HG02798 (cell line): ENCODE measurements at regions not wholly inside any gene's neighbourhood (a gene's known extent, or its start where the extent isn't known, plus 50 kb on each side); places are given as distances from the start of the nearest gene placed in this dataset.

Experiments used
- ATAC-seq: cut with Tn5 transposase; IDR thresholded peaks from one replicate; pipeline ENCODE4 v1.9.1; 2021; ENCODE audit warnings: mild to moderate bottlenecking; ENCODE audit not compliant: unreplicated experiment, poor library complexity

DNA sequence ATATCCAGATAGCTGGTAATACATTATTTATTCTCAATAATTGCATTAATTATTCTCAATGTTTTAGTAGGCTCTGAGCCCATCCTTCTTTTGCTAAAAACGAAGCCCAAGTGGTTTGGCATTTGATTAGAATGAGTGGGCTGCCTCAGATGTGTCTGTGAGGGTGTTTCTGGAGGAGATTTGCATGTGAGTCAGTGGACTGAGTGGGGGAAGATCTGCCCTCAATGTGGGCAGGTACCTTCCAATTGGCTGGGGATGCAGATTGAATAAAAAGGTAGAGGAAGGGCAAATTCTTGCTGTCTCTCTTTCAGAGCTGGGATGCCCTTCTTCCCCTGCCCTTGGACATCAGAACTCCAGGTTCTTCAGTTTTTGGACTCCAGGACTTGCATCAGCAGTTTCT is 290.6 kb upstream of the SMIM30 start:
- ATAC-seq: no peak

DNA sequence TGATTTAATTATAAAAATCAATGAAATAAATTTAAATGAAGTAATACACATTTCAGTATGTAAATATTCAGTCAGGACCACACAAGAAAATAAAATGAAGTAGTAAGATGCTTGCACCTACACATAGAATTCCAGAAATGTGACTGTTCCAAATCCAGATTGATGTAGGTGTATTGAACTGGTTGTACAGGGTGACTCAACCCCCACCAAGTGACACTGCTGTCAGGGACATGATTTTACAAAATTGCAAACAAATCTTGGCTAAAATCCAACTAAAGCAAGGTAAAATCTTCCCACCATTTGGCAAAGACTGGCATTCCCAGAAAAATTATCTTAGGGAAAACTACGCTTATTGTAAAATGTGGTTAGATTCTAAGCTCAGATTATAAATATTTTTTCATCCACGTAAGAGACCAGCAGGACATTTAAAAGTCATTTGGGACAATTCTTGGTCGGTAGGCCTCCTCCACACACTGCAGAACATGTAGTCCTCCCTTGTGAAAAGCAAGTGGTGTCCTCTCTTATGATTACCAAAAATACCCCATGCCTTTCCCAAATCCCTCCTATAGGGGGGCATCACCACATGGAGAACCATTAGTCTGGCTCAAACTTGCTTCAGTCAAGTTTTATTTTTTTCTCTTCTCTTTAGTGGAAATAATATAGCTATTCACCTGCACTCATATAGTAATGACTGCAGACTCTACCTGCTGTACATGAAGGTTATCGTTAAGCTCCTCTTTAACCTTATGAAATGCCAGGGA is 287.1 kb upstream of the SMIM30 start:
- ATAC-seq: no peak

DNA sequence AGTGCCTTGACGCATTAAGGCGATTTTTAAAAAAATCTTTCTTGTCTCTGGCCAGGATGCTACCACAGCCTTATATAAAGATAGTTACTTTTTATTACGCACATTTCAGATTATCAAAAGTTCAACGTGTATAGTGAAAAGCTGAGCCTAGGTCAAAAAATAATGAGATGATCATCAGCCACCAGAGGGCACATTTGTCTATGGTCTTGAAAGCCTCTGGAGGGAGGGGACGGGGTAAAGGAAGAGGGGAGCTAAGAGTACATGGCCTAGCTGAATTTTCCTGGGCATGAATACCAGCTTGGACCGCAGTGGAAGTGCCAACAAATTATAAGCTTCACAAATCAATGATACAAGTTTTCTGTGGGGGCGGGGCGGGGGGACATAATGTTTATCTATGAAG is 285.9 kb upstream of the SMIM30 start:
- peak; percentile 52 for ATAC-seq

DNA sequence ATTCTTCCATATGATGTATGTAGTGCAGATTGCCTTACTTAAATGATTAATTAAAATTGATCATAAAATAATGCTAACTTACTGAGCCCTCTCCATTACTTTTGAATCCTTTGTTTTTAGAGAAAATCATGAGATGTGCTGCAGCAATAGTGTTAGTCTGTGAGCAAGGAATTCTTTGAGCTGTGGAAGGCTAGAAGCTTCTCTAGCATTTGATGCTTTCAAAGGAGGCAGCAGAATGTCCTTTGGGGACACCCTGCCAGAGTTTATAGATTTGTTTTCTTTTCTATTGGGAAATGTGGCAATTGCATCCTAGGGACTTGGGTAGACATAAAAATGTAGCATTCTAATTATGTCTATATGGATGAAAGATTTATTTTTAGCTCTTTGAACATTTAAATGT is 284.1 kb upstream of the SMIM30 start:
- no peak for ATAC-seq

DNA sequence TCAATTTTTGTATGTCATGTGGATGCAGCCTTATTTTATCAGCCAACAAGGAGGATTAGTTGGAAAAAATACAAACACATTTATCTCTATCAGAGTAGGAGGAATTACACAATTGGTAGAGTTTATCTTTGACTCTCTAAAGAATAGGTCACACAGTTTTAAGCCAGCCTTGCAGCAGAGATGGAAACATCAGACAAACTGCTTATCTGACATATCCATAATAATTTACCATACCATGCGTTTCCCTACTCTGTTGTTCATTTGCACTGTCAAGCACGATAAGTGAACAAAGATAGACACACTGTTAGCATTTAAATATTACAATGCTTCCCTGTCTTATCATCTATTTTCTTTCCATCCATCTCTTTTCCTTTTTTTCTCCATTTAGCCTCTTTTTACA is 283.7 kb upstream of the SMIM30 start:
- ATAC-seq: no peak

DNA sequence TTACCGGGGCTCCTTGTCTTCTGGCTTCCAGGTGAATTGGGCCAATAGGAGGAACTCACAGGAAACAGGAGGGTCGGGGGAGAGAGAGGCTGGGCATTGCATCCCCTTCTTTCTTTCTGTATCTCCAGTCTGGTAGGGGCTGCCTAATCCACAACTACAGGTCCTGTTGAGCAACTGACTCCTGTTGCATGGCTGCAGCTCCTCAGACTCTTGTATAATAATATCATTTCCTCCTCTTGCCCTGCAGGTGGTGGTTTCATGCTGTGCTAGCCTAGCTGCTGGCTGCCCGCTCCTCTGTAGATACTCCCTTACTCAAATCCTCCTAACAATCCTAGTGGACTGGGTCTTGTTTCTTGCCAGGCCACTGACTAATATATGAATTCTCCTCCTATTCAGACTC is 276.5 kb upstream of the SMIM30 start:
- ATAC-seq: no peak

DNA sequence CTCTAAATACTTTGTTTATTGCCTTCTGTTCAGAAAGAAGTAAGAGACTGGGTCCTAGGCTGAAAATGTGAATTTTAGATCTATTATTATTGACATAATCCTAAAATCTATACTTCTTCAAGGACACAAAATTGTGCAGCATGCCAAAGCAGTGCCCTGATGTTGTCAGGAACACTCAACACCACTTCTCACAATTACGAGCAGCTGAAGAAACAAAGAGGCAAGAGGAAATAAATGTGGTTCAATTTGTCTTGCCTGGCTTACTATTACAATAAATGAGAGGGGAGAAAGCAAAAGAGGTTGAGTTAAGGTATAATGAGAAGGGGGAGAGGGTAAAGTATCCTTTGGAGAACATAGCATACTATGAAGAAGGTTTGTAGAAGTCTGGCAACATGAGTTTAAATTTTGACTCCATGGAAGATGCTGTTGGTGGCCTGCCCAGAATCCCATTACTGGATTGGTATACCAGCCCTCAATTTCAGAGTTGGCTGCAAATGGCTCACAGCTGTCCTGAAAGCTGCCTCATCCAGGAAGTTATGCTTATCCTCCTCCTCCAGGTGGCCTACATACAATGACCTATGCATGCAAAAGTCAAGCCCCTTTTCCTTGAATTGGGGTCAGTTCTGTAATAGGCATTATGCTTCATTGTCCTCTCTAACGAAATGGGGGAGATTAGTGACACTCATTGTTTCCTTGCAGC is 274.6 kb upstream of the SMIM30 start:
- ATAC-seq: no peak

DNA sequence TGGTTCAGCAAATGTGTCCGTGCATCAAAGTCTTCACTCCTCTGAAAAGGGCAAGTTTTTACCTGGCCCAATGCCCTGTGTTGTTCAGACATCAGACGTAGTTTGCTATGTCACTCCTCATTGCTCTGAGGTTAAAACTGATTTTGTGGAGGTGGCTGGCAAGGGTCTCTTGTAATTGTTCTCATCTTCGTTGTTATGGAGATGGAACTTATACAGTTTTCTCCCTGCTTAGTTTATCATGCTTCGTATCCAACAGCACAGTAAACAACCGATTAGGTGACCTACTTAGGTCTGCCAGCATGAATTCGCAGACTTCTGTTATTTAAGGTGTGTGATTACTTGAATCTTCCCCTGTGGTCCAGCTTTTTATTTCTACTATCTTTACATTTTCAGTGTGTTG is 274.1 kb upstream of the SMIM30 start:
- no peak for ATAC-seq

DNA sequence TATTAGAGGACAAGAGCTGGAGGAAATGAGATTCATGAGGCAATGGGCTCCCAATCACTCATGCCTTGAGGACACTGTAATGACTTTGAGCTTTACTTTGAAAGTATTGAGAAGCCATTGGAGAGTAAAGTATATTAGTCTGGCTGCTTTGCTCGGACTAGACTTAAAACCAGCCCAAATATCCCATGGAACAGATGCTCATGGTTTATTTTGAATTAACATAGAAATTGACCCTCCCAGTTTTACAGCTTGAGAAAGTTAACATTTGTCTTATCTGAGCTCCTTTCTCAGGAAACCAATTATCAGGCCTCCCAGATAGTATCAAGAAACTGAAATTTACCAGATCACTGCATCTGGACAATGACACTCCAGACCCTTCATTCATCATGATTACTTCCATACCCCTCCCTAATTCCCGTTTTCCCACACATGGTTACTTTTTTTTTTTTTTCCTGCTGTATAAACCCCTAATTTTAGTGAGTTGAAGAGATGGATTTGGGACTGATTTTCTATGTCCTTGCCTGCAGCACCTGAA is 270.8 kb upstream of the SMIM30 start:
- no peak for ATAC-seq

DNA sequence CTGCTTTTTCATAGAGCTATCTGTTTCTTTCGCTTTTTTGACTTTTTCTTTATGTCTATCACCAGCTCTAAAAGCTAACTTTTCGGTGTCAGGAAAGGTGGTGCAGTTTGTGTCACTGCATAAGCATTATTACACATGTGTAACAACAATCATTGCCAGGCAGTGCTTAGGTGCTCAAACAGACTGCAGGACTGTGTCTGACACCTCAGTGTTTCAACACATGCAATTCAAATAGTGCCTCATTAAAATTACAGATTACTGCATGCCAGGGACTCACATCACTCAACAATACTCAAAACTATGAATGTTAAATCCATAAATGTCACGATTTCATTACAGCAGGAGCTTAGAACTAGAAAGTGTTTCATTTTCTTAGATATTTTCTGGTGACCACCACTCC is 265.3 kb upstream of the SMIM30 start:
- no peak for ATAC-seq

DNA sequence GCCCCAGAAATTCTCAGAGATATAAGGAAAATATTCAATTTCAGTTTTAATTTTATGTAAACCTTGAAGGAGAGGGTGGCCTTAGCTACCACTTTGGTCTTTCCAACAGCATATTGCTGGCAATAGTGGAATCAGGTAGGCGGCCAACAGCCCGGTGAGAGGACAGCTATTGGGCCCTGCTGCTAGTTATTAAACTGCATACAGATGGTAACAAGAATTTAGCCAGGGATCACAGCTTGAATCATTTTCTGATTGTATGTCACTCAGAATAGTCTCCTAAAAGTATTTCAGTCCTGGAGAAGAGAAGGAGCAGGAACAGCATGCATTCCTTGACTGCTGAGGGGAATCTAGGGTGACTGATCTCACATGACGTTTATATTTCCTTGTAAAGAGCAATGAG is 261.4 kb upstream of the SMIM30 start:
- ATAC-seq: no peak

DNA sequence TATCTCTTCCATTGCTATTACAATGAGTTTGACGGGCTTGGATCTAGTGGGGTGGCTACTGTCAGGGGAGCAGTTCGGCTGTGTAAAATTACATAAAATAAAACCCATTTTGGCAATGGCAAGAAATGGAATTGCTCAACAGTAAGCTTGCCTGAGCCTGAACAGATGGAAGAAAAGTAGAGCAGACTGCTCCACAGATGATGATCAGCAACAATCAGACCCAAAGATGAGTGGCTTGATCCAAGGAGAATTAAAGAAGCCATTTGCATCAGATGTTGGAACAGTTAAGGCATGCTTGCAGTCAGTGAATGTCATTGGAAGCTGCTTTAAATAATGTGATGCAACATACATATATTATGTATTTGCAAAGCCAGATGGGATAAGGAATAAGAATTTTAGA is 256.6 kb upstream of the SMIM30 start:
- ATAC-seq: no peak

DNA sequence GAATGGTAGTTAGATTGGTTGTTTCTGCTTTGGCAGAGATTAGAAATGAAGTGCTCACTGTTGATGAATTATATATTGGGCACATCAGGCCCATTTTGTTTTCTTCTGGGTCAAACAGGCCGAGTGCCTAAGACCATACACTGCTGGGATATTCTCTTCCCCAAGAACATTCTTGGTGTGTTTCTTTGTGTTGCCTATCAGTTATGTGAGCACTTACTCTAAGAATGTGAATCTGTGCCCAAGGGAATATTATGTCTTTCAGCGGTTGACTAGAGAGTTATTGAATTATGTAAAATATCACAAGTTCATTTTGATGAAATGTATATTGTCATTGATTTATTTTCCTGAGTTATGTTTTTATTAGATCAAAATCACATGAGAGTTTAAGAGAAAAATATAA is 255.5 kb upstream of the SMIM30 start:
- no peak for ATAC-seq

DNA sequence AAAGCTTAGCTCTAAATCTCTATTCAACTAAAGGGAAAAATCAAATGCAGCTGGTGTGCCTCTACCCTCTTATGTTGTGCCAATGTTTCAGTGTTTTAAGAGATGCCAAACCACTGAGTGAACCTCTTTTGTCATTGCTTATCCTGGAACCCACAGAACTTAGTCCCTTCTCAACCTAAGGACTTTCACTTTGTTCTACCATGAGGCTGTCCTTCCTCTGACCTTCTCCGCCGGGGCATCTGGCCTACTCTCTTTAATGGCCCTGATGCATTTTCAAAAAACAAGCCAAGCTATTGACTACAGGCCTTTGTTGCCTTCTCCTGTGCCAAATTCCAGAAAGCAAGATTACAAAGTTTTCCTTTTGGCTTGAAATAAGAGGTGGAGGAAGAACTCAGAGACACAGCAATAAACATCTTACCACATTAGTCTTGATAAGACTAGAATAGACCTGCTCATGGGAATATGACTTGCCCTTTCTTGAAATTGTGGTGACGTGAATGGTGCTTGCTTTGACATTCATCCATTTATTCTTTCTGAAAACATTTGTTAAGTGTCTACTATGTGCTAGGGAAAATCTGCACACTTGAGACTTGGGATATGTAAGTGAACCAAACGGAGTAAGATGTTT is 253.2 kb upstream of the SMIM30 start:
- no peak for ATAC-seq

DNA sequence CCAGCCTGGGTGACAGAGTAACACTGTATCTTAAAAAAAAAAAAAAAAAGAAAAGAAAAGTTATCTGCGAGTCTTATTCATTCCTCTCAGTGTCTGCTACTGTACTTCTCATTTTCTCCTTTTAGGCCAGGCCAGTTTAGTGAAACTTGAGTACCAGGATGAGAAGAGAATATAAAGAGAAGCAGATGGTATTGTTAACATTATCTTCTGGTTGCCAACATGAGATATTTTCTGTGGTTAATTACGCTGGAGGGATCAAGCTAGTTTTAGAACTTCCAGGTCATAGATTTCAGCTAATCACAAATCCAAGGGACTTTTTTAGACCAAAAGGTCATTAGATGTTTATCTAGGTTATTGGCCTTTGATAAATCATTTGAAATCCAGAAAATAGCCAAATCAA is 252.6 kb upstream of the SMIM30 start:
- ATAC-seq: no peak

DNA sequence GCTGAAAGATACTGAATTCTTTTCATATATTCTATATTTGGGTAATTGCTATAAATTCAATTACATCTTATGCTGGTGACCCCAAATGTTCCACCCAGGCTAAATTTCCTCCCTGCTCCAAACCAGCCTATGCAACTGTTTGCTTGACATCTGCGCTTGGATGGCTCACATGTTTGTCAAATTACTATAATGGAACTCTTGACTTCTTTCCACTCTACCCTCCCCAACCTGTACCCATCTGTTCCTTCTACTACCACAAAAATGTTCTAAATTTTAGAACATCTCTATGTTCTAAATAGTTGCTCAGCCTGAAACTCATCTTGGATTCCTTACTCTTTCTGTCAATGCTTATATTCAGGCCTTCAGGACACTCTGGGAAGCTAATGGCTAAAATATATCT is 249.9 kb upstream of the SMIM30 start:
- ATAC-seq: no peak

DNA sequence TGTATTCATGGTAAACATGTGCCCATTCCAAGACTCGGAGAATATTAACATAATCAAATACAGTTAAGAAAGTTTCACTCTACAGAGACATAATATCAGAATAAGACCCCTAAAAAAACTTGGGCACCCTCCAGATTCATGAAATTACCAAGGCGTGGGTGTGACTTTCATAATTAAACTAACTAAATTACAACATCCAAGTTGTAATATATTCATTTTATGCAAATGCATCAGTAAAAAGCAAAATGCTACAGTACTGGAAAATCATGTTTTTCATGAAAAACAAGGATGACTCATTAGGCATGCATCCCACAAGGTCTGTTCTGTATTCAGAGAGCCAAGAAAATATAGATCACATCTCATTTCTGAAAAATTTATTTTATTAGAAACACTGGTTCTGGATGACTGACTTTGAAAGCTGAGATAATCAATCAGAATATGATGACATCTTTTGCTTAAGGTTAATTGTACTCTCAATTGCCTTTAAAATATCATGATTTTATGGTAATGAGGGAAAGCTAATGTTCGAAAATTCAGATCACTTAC is 248.8 kb upstream of the SMIM30 start:
- ATAC-seq: no peak

DNA sequence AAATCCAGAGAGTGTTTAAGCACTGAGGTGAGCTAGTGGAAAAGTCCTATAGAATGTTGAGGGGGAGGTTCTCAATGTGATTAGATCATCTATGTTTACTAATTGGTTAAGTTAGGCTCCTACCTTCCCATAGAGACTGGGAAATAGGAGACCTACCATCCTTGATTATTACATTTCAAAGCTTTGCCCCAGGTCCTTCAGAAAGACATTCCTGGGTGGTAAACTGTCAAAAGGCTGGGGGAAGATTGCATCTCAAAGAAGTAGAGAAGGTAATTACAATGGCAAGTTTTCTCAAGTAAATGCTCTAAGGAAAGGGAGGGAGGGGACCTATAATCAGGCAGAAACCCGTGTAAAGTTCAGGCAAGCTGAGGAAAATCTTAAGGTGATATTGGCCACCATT is 247.8 kb upstream of the SMIM30 start:
- ATAC-seq: no peak

DNA sequence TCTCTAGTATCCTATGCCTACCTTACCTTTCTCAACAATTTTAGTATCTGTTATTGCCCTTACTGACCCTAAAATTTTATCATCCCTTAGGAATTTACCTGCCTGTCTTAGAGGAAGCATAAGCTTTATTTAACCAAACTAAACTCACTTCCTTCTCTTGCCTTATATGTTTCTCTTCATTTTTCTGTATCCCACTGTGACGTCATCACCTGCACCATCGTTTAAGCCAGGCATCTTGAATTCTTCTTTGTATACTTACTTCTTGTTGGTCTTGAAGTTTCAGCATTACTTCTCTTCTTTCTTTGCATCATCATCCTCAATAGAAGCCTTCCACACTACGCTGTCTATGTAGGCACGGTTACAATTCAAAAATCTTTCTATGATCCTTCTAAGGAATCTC is 231.0 kb upstream of the SMIM30 start:
- no peak for ATAC-seq

DNA sequence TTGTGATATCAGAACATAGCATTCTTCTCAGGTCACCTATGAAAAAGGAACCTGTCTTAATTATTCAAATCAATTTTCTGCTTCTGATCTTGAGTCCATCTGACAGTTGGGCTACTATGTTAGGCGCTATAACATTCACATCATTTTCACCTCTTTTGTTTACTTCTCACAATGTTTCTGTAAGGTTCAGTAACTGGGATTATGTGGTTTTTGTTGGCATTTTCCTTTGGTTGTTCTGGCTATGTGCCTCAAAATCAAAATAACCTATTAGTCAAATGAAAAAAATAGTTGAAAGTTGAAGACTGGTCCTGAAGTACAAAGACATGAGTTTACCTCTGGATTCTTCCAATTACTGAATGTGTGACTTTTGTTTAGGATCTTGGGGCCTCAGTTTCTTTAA is 221.3 kb upstream of the SMIM30 start:
- ATAC-seq: no peak

DNA sequence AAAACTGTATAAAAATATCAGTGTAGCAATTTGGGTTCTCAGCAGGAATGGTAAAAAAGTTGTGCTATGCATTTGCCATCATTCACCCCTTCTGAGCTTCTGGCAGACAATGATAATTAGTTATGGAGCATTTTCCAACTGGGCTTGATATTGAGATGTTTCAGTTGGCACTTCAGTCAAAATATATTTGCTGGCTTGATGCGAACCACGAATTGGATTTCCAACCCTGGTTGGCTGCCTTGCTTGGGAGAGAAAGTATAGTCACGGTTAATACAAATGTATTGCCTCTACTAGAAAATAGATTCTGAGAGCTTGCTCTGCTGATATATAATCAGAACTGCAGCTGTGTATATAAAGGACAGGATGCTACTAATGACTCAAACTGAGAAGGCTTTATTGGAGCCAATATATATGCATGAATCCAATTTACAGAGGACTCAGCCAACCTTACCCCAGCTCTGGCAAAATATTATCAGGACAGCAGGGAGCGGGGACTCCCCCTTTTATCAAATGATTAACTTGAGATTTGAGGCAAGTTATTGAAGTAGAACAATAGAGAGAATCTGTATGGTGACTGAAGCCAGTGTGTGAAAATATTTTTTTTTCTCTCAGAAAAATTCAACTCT is 219.8 kb upstream of the SMIM30 start:
- ATAC-seq: no peak
